ENCODE measurements at regions not wholly inside any gene's neighbourhood (a gene's known extent, or its start where the extent isn't known, plus 50 kb on each side); places are given as distances from the start of the nearest gene placed in this dataset.

GRCh38 chr2:139686205-139686604, 906.0 kb upstream of the NXPH2 start:
- no peak overlapping the region for H3K27ac ChIP-seq (ENCODE audit: low read depth, low read length, poor library complexity, severe bottlenecking)
- no peak overlapping the region for H3K9ac ChIP-seq (ENCODE audit: low read length)
- H3K9me2 ChIP-seq (ENCODE audit: low read depth, low read length), result no peaks in the 10 kb centered on the region
- no peaks in the 10 kb centered on the region for H3K36me3 ChIP-seq (ENCODE audit: insufficient read depth, low read length)
- TF ChIP-seq EZH2 (IDR thresholded peaks at IDR 0.05; ENCODE audit: borderline replicate concordance, low read length) (no peak), CTCF (IDR thresholded peaks at IDR 0.05; ENCODE audit: low read length) (no peak)
- no peak overlapping the region for H3K4me3 ChIP-seq (ENCODE audit: low read depth, low read length, poor library complexity, severe bottlenecking)
- no peak overlapping the region for H2AFZ ChIP-seq (ENCODE audit: low read length)
- no peaks in the 10 kb centered on the region for H3K9me3 ChIP-seq (ENCODE audit: low read length)
- no peaks in the 10 kb centered on the region for H3F3A ChIP-seq (ENCODE audit: insufficient read depth, low read length)
- H3K4me1 ChIP-seq (ENCODE audit: insufficient read depth, low read length, severe bottlenecking), result no peaks in the 10 kb centered on the region
- H4K20me1 ChIP-seq (ENCODE audit: insufficient read depth, low read length), result no peaks in the 10 kb centered on the region
- H3K79me2 ChIP-seq (ENCODE audit: insufficient read depth, low read length), result no peaks in the 10 kb centered on the region
- H3K4me2 ChIP-seq (ENCODE audit: low read length), result no peak overlapping the region
- H3K27me3 ChIP-seq (ENCODE audit: insufficient read depth, low read length), result no peaks in the 10 kb centered on the region

GRCh38 chr2:139685090-139685983, 905.1 kb upstream of the NXPH2 start:
- Histone ChIP-seq H3F3A (ENCODE audit: insufficient read depth, low read length) (no peaks in the 10 kb centered on the region), H4K20me1 (ENCODE audit: insufficient read depth, low read length) (no peaks in the 10 kb centered on the region), H3K79me2 (ENCODE audit: insufficient read depth, low read length) (no peaks in the 10 kb centered on the region), H3K27me3 (ENCODE audit: insufficient read depth, low read length) (no peaks in the 10 kb centered on the region), H3K36me3 (ENCODE audit: insufficient read depth, low read length) (no peaks in the 10 kb centered on the region), H3K9me2 (ENCODE audit: low read depth, low read length) (no peaks in the 10 kb centered on the region), H3K4me3 (ENCODE audit: low read depth, low read length, poor library complexity, severe bottlenecking) (no peak overlapping the region), H3K9me3 (ENCODE audit: low read length) (no peaks in the 10 kb centered on the region), H3K4me1 (ENCODE audit: insufficient read depth, low read length, severe bottlenecking) (no peaks in the 10 kb centered on the region), H3K9ac (ENCODE audit: low read length) (no peak overlapping the region), H3K27ac (ENCODE audit: low read depth, low read length, poor library complexity, severe bottlenecking) (no peak overlapping the region), H3K4me2 (ENCODE audit: low read length) (no peak overlapping the region), H2AFZ (ENCODE audit: low read length) (no peak overlapping the region)
- TF ChIP-seq EZH2 (IDR thresholded peaks at IDR 0.05; ENCODE audit: borderline replicate concordance, low read length) (no peak), CTCF (IDR thresholded peaks at IDR 0.05; ENCODE audit: low read length) (no peak)

GRCh38 chr2:139684286-139684860, 904.2 kb upstream of the NXPH2 start:
- no peaks in the 10 kb centered on the region for H3K4me1 ChIP-seq (ENCODE audit: insufficient read depth, low read length, severe bottlenecking)
- H3K4me2 ChIP-seq (ENCODE audit: low read length), result no peak overlapping the region
- H3K9me2 ChIP-seq (ENCODE audit: low read depth, low read length), result no peaks in the 10 kb centered on the region
- H2AFZ ChIP-seq (ENCODE audit: low read length), result no peak overlapping the region
- H4K20me1 ChIP-seq (ENCODE audit: insufficient read depth, low read length), result no peaks in the 10 kb centered on the region
- no peak for TF ChIP-seq EZH2 (IDR thresholded peaks at IDR 0.05; ENCODE audit: borderline replicate concordance, low read length)
- no peak for TF ChIP-seq CTCF (IDR thresholded peaks at IDR 0.05; ENCODE audit: low read length)
- no peaks in the 10 kb centered on the region for H3K27me3 ChIP-seq (ENCODE audit: insufficient read depth, low read length)
- no peaks in the 10 kb centered on the region for H3K79me2 ChIP-seq (ENCODE audit: insufficient read depth, low read length)
- no peak overlapping the region for H3K9ac ChIP-seq (ENCODE audit: low read length)
- no peak overlapping the region for H3K4me3 ChIP-seq (ENCODE audit: low read depth, low read length, poor library complexity, severe bottlenecking)
- H3K9me3 ChIP-seq (ENCODE audit: low read length), result no peaks in the 10 kb centered on the region
- H3F3A ChIP-seq (ENCODE audit: insufficient read depth, low read length), result no peaks in the 10 kb centered on the region
- H3K27ac ChIP-seq (ENCODE audit: low read depth, low read length, poor library complexity, severe bottlenecking), result no peak overlapping the region
- H3K36me3 ChIP-seq (ENCODE audit: insufficient read depth, low read length), result no peaks in the 10 kb centered on the region

Measured in OCI-LY1 (cell line).